ENCODE measurements at regions not wholly inside any gene's neighbourhood (a gene's known extent, or its start where the extent isn't known, plus 50 kb on each side); places are given as distances from the start of the nearest gene placed in this dataset.

- H3K9me3 ChIP-seq = no peaks in the 10 kb centered on the region
- no peak for DNase-seq (ENCODE audit: extremely low spot score)
- 97% methylated on average over 2 of the region's 2 CpGs for WGBS
- TF ChIP-seq EP300 (IDR thresholded peaks at IDR 0.05) = no peak
- TF ChIP-seq POLR2AphosphoS5 (IDR thresholded peaks at IDR 0.05) = no peak
- no peak for TF ChIP-seq CTCF (IDR thresholded peaks at IDR 0.05)
- no peak for TF ChIP-seq POLR2A (IDR thresholded peaks at IDR 0.05; ENCODE audit: low read depth)
- H3K4me3 ChIP-seq = no peak overlapping the region
- no peaks in the 10 kb centered on the region for H3K36me3 ChIP-seq
- H3K27ac ChIP-seq (replicated peaks in 1 of 4) = no peak overlapping the region
- intact Hi-C loops (cut with DNase I) = no loop called here
- H3K4me1 ChIP-seq = no peaks in the 10 kb centered on the region
- H3K27me3 ChIP-seq = no peaks in the 10 kb centered on the region
Measured at GRCh38 chr3:163657088-163657487, 1421.2 kb downstream of the SI start.

- Histone ChIP-seq H3K27ac (replicated peaks in 1 of 4) (no peak overlapping the region), H3K4me1 (no peaks in the 10 kb centered on the region), H3K9me3 (no peaks in the 10 kb centered on the region), H3K27me3 (no peaks in the 10 kb centered on the region), H3K4me3 (no peak overlapping the region), H3K36me3 (no peaks in the 10 kb centered on the region)
- TF ChIP-seq POLR2A (IDR thresholded peaks at IDR 0.05; ENCODE audit: low read depth) (no peak), CTCF (IDR thresholded peaks at IDR 0.05) (no peak), POLR2AphosphoS5 (IDR thresholded peaks at IDR 0.05) (no peak), EP300 (IDR thresholded peaks at IDR 0.05) (no peak)
- 96% methylated on average over 10 of the region's 11 CpGs for WGBS
- intact Hi-C loops (cut with DNase I) = no loop called here
- DNase-seq (ENCODE audit: extremely low spot score) = no peak
Measured at GRCh38 chr3:163655021-163655420, 1423.3 kb downstream of the SI start.

GRCh38 chr3:163644172-163644571 lies 1434.1 kb downstream of the SI start:
- no peak overlapping the region for H3K4me3 ChIP-seq
- no peaks in the 10 kb centered on the region for H3K4me1 ChIP-seq
- no peaks in the 10 kb centered on the region for H3K27me3 ChIP-seq
- WGBS = 52% methylated on average over 3 of the region's 3 CpGs
- DNase-seq (ENCODE audit: extremely low spot score) = no peak
- H3K27ac ChIP-seq (replicated peaks in 1 of 4) = no peak overlapping the region
- no peaks in the 10 kb centered on the region for H3K36me3 ChIP-seq
- no peaks in the 10 kb centered on the region for H3K9me3 ChIP-seq
- TF ChIP-seq CTCF (IDR thresholded peaks at IDR 0.05) (no peak), POLR2AphosphoS5 (IDR thresholded peaks at IDR 0.05) (no peak), POLR2A (IDR thresholded peaks at IDR 0.05; ENCODE audit: low read depth) (no peak), EP300 (IDR thresholded peaks at IDR 0.05) (no peak)
- intact Hi-C loops (cut with DNase I) = no loop called here

GRCh38 chr3:163632722-163633121 lies 1445.6 kb downstream of the SI start:
- Histone ChIP-seq H3K4me3 (no peak overlapping the region), H3K36me3 (no peaks in the 10 kb centered on the region), H3K27ac (replicated peaks in 1 of 4) (no peak overlapping the region), H3K27me3 (no peaks in the 10 kb centered on the region), H3K9me3 (no peaks in the 10 kb centered on the region), H3K4me1 (no peaks in the 10 kb centered on the region)
- no peak for DNase-seq (ENCODE audit: extremely low spot score)
- no peak for TF ChIP-seq CTCF (IDR thresholded peaks at IDR 0.05)
- TF ChIP-seq POLR2AphosphoS5 (IDR thresholded peaks at IDR 0.05) = no peak
- TF ChIP-seq EP300 (IDR thresholded peaks at IDR 0.05) = no peak
- no peak for TF ChIP-seq POLR2A (IDR thresholded peaks at IDR 0.05; ENCODE audit: low read depth)
- WGBS = 76% methylated on average over 5 of the region's 5 CpGs
- intact Hi-C loops (cut with DNase I) = no loop called here

- intact Hi-C loops (cut with DNase I) = no loop called here
Measured at GRCh38 chr3:163626753-163627152, 1451.5 kb downstream of the SI start.

More at GRCh38 chr3:163626753-163627152, 1451.5 kb downstream of the SI start:
- DNase-seq (ENCODE audit: extremely low spot score) = no peak
- H3K27me3 ChIP-seq = no peaks in the 10 kb centered on the region
- no peaks in the 10 kb centered on the region for H3K36me3 ChIP-seq
- TF ChIP-seq EP300 (IDR thresholded peaks at IDR 0.05) = no peak
- no peak for TF ChIP-seq POLR2AphosphoS5 (IDR thresholded peaks at IDR 0.05)
- TF ChIP-seq CTCF (IDR thresholded peaks at IDR 0.05) = no peak
- TF ChIP-seq POLR2A (IDR thresholded peaks at IDR 0.05; ENCODE audit: low read depth) = no peak
- no peak overlapping the region for H3K27ac ChIP-seq (replicated peaks in 1 of 4)
- H3K9me3 ChIP-seq = no peaks in the 10 kb centered on the region
- no peak overlapping the region for H3K4me3 ChIP-seq
- no peaks in the 10 kb centered on the region for H3K4me1 ChIP-seq
- 96% methylated on average over 3 of the region's 3 CpGs for WGBS
